WTC11 (cell line): ENCODE measurements at regions not wholly inside any gene's neighbourhood (a gene's known extent, or its start where the extent isn't known, plus 50 kb on each side); places are given as distances from the start of the nearest gene placed in this dataset.

ENCODE experiments used
- ATAC-seq: fragments of 200-7000 bp; cut with Tn5 transposase; 2 replicates; pipeline ENCODE4 v1.10.0; 2021; ENCODE audit warnings: mild to moderate bottlenecking, moderate library complexity
- CTCF ChIA-PET: fragments of 300-600 bp; sonication (Branson Sonifier 250); formaldehyde crosslinking; loops from one replicate; lab custom pipeline; 2021; ENCODE audit warnings: antibody characterized with exemption; lab: Charles Lee
- POLR2A ChIA-PET: fragments of 350-600 bp; sonication (Branson Sonifier 250); formaldehyde crosslinking; loops from one replicate; lab custom pipeline; 2021; ENCODE audit warnings: antibody characterized with exemption; lab: Charles Lee
- DNase-seq: peaks from one replicate; pipeline ENCODE4 v3.0.0; 2021; ENCODE audit warnings: low spot score
- H3K27ac Mint-ChIP-seq: 2 replicates; pipeline ENCODE4 v1.8.0; 2021; ENCODE audit warnings: mixed read lengths
- H3K27me3 Mint-ChIP-seq: 2 replicates; pipeline ENCODE4 v1.8.0; 2021; ENCODE audit warnings: low read depth, mild to moderate bottlenecking, moderate library complexity, mixed read lengths
- H3K36me3 Mint-ChIP-seq: 2 replicates; pipeline ENCODE4 v1.8.0; 2021; ENCODE audit warnings: mixed read lengths
- H3K4me1 Mint-ChIP-seq: 2 replicates; pipeline ENCODE4 v1.8.0; 2022; ENCODE audit warnings: mixed read lengths
- H3K4me3 Mint-ChIP-seq: 2 replicates; pipeline ENCODE4 v1.8.0; 2021; ENCODE audit warnings: mild to moderate bottlenecking, moderate library complexity, mixed read lengths
- H3K9me3 Mint-ChIP-seq: 2 replicates; pipeline ENCODE4 v1.8.0; 2021; ENCODE audit warnings: mixed read lengths
- AFF4 ChIP-seq: sonication (generic); formaldehyde crosslinking; IDR thresholded peaks from 2 replicates; pipeline ENCODE4 v1.8.1; 2023; ENCODE audit warnings: mild to moderate bottlenecking, missing genetic modification reagents, borderline replicate concordance
- CBFB ChIP-seq: sonication (generic); formaldehyde crosslinking; IDR thresholded peaks from 2 replicates; pipeline ENCODE4 v1.8.1; 2022; ENCODE audit warnings: mild to moderate bottlenecking, low read depth, missing genetic modification reagents
- E2F4 ChIP-seq: sonication (generic); formaldehyde crosslinking; IDR thresholded peaks from 2 replicates; pipeline ENCODE4 v1.8.1; 2022; ENCODE audit warnings: low read depth, mild to moderate bottlenecking, moderate library complexity, missing genetic modification reagents, borderline replicate concordance
- EMX1 ChIP-seq: fragments of 250-450 bp; sonication (Bioruptor Pico); IDR thresholded peaks from 2 replicates; pipeline ENCODE4 v1.8.0; 2021; ENCODE audit warnings: mild to moderate bottlenecking
- ERG ChIP-seq: fragments of 250-450 bp; sonication (Bioruptor Pico); IDR thresholded peaks from 2 replicates; pipeline ENCODE4 v1.8.0; 2021; ENCODE audit warnings: mild to moderate bottlenecking
- GABPB1 ChIP-seq: sonication (generic); formaldehyde crosslinking; IDR thresholded peaks from 2 replicates; pipeline ENCODE4 v1.8.1; 2023; ENCODE audit warnings: mild to moderate bottlenecking, missing genetic modification reagents
- HMGXB4 ChIP-seq: sonication (generic); formaldehyde crosslinking; IDR thresholded peaks from 2 replicates; pipeline ENCODE4 v1.8.1; 2023; ENCODE audit warnings: mild to moderate bottlenecking, moderate library complexity, missing genetic modification reagents
- KAT7 ChIP-seq: sonication (generic); formaldehyde crosslinking; IDR thresholded peaks from 2 replicates; pipeline ENCODE4 v1.8.1; 2023; ENCODE audit warnings: missing genetic modification reagents, mild to moderate bottlenecking, borderline replicate concordance
- NFATC4 ChIP-seq: fragments of 250-450 bp; sonication (Bioruptor Pico); IDR thresholded peaks from 2 replicates; pipeline ENCODE4 v1.9.0; 2021; ENCODE audit warnings: mild to moderate bottlenecking
- PRRX2 ChIP-seq: fragments of 250-450 bp; sonication (Bioruptor Pico); IDR thresholded peaks from 2 replicates; pipeline ENCODE4 v1.8.0; 2021; ENCODE audit warnings: mild to moderate bottlenecking
- RORB ChIP-seq: fragments of 250-450 bp; sonication (Bioruptor Pico); IDR thresholded peaks from 2 replicates; pipeline ENCODE4 v1.9.0; 2021; ENCODE audit warnings: mild to moderate bottlenecking
- SMAD3 ChIP-seq: sonication (generic); formaldehyde crosslinking; IDR thresholded peaks from 2 replicates; pipeline ENCODE4 v1.8.0; 2022; ENCODE audit warnings: missing genetic modification reagents, mild to moderate bottlenecking, borderline replicate concordance
- SOX15 ChIP-seq: fragments of 250-450 bp; sonication (Bioruptor Pico); IDR thresholded peaks from 2 replicates; pipeline ENCODE4 v1.9.0; 2021; ENCODE audit warnings: mild to moderate bottlenecking
- TCF7 ChIP-seq: sonication (generic); formaldehyde crosslinking; IDR thresholded peaks from 2 replicates; pipeline ENCODE4 v1.8.0; 2022; ENCODE audit warnings: mild to moderate bottlenecking, low read depth, missing genetic modification reagents, moderate library complexity
- TEAD1 ChIP-seq: sonication (generic); formaldehyde crosslinking; IDR thresholded peaks from 2 replicates; pipeline ENCODE4 v1.8.0; 2022; ENCODE audit warnings: mild to moderate bottlenecking, missing genetic modification reagents
- ZNF138 ChIP-seq: sonication (generic); formaldehyde crosslinking; conservative IDR thresholded peaks from 2 replicates; pipeline ENCODE4 v1.8.1; 2022; ENCODE audit warnings: mild to moderate bottlenecking, moderate library complexity, missing genetic modification reagents
- ZNF219 ChIP-seq: sonication (generic); formaldehyde crosslinking; IDR thresholded peaks from 2 replicates; pipeline ENCODE4 v1.8.0; 2023; ENCODE audit warnings: missing genetic modification reagents, mild to moderate bottlenecking, borderline replicate concordance
- ZNF317 ChIP-seq: sonication (generic); formaldehyde crosslinking; IDR thresholded peaks from 2 replicates; pipeline ENCODE4 v1.8.1; 2023; ENCODE audit warnings: low read depth, mild to moderate bottlenecking, moderate library complexity, missing genetic modification reagents, borderline replicate concordance
- ZNF396 ChIP-seq: fragments of 250-450 bp; sonication (Bioruptor Pico); IDR thresholded peaks from 2 replicates; pipeline ENCODE4 v1.8.0; 2021; ENCODE audit warnings: mild to moderate bottlenecking, moderate library complexity, borderline replicate concordance
- ZNF423 ChIP-seq: fragments of 250-450 bp; sonication (Bioruptor Pico); IDR thresholded peaks from 2 replicates; pipeline ENCODE4 v2.1.2; 2022; ENCODE audit warnings: mild to moderate bottlenecking, moderate library complexity
- ZNF671 ChIP-seq: fragments of 250-450 bp; sonication (Bioruptor Pico); IDR thresholded peaks from 2 replicates; pipeline ENCODE4 v1.8.0; 2021; ENCODE audit warnings: mild to moderate bottlenecking
- TF ChIP-seq, protein P1 (sequence below): fragments of 250-450 bp; sonication (Bioruptor Pico); IDR thresholded peaks from 2 replicates; pipeline ENCODE4 v1.9.0; 2021; ENCODE audit warnings: mild to moderate bottlenecking
- TF ChIP-seq, protein P2 (sequence below): sonication (generic); formaldehyde crosslinking; IDR thresholded peaks from 2 replicates; pipeline ENCODE4 v1.8.0; 2022; ENCODE audit warnings: mild to moderate bottlenecking, missing genetic modification reagents
- TF ChIP-seq, protein P3 (sequence below): sonication (generic); formaldehyde crosslinking; IDR thresholded peaks from 2 replicates; pipeline ENCODE4 v1.8.0; 2022; ENCODE audit warnings: mild to moderate bottlenecking, missing genetic modification reagents

GRCh38 chr18:40108596-40108995 is 1846.4 kb upstream of the PIK3C3 start:
- Mint-ChIP-seq H3K36me3 (no peaks in the 10 kb centered on the region), H3K4me1 (peaks cover 2% of the 10 kb centered on the region; the same call in 1 of the 2 replicates), H3K27me3 (no peaks in the 10 kb centered on the region), H3K27ac (no peak overlapping the region)
- CTCF ChIA-PET = no interaction called here
- no peak for ATAC-seq
- no peak for TF ChIP-seq ERG (CRISPR knock-in tag)
- TF ChIP-seq EMX1 (CRISPR knock-in tag) = no peak
- TF ChIP-seq, protein P1, sequence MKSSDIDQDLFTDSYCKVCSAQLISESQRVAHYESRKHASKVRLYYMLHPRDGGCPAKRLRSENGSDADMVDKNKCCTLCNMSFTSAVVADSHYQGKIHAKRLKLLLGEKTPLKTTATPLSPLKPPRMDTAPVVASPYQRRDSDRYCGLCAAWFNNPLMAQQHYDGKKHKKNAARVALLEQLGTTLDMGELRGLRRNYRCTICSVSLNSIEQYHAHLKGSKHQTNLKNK (CRISPR knock-in tag) = no peak
- no peak for TF ChIP-seq GABPB1 (CRISPR knock-in tag)
- no peak for TF ChIP-seq ZNF138 (CRISPR knock-in tag)
- TF ChIP-seq, all 79 proteins: peak for 0
- Mint-ChIP-seq H3K4me3 (no peak overlapping the region), H3K9me3 (peaks cover 12% of the 10 kb centered on the region)
- no peak for DNase-seq
- POLR2A ChIA-PET = no interaction called here

DNA sequence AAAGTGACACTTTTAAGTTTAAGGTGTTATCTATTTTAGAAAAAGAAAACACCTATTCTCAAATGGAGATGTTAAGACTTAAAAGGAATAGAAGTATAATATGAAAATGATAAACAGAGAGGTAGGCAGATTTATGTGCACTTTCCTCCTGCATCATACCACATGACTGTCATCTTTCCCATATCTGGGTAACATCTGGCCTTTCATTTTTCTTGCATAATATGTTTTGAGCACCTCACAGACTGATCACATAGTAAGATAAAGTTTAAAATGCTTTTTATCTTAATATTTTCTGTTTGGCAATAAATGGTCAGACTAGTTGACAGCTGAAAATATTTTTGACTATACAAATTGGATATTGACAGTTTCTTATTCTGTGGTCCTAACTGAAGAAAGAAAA is 1852.1 kb upstream of the PIK3C3 start:
- DNase-seq = no peak
- Mint-ChIP-seq H3K4me1 (no peaks in the 10 kb centered on the region), H3K27ac (no peak overlapping the region), H3K36me3 (no peaks in the 10 kb centered on the region), H3K27me3 (no peaks in the 10 kb centered on the region), H3K4me3 (no peak overlapping the region), H3K9me3 (no peaks in the 10 kb centered on the region)
- CTCF ChIA-PET = no interaction called here
- TF ChIP-seq PRRX2 (CRISPR knock-in tag) (no peak), ZNF423 (CRISPR knock-in tag) (no peak), RORB (no peak), E2F4 (no peak), CBFB (CRISPR knock-in tag) (no peak), SOX15 (no peak), TCF7 (CRISPR knock-in tag) (no peak), NFATC4 (CRISPR knock-in tag) (no peak), ZNF317 (CRISPR knock-in tag) (no peak), SMAD3 (CRISPR knock-in tag) (no peak), KAT7 (CRISPR knock-in tag) (no peak), ZNF671 (no peak), TEAD1 (CRISPR knock-in tag) (no peak), AFF4 (CRISPR knock-in tag) (no peak), HMGXB4 (no peak), ZNF396 (no peak), ZNF138 (CRISPR knock-in tag) (no peak), ZNF219 (CRISPR knock-in tag) (no peak)
- TF ChIP-seq, protein P2, sequence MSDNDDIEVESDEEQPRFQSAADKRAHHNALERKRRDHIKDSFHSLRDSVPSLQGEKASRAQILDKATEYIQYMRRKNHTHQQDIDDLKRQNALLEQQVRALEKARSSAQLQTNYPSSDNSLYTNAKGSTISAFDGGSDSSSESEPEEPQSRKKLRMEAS (CRISPR knock-in tag) = no peak
- TF ChIP-seq, protein P3, sequence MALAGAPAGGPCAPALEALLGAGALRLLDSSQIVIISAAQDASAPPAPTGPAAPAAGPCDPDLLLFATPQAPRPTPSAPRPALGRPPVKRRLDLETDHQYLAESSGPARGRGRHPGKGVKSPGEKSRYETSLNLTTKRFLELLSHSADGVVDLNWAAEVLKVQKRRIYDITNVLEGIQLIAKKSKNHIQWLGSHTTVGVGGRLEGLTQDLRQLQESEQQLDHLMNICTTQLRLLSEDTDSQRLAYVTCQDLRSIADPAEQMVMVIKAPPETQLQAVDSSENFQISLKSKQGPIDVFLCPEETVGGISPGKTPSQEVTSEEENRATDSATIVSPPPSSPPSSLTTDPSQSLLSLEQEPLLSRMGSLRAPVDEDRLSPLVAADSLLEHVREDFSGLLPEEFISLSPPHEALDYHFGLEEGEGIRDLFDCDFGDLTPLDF (CRISPR knock-in tag) = no peak
- ATAC-seq = no peak
- POLR2A ChIA-PET = no interaction called here
